ENCODE measurements at regions not wholly inside any gene's neighbourhood (a gene's known extent, or its start where the extent isn't known, plus 50 kb on each side); places are given as distances from the start of the nearest gene placed in this dataset.

- no peak for TF ChIP-seq CTCF (IDR thresholded peaks at IDR 0.05)
- no peak for TF ChIP-seq POLR2A (IDR thresholded peaks at IDR 0.05)
Measured at GRCh38 chr2:146954544-146954943, 890.3 kb upstream of the ACVR2A start.
